ENCODE measurements at regions not wholly inside any gene's neighbourhood (a gene's known extent, or its start where the extent isn't known, plus 50 kb on each side); places are given as distances from the start of the nearest gene placed in this dataset.

- no peak for TF ChIP-seq CTCF (conservative IDR thresholded peaks at IDR 0.05; ENCODE audit: low read length)
- TF ChIP-seq EZH2phosphoT487 (IDR thresholded peaks at IDR 0.05; ENCODE audit: borderline replicate concordance, low read depth, low read length), result no peak
Measured at GRCh38 chr18:78709261-78709809, 270.3 kb upstream of the SALL3 start.
